HL-60 (cell line): ENCODE measurements at regions not wholly inside any gene's neighbourhood (a gene's known extent, or its start where the extent isn't known, plus 50 kb on each side); places are given as distances from the start of the nearest gene placed in this dataset.
"Not testable (repeated sequence)": the region's sequence is repeated elsewhere in the genome, so short reads cannot be mapped to it uniquely, and the experiment has no call there.

ENCODE experiments used
- CTCF ChIP-seq: IDR thresholded peaks from one replicate; pipeline ENCODE4 v1.5.1; 2011; ENCODE audit warnings: low read length, control low read depth, inconsistent platforms; ENCODE audit not compliant: insufficient read depth
- GABPA ChIP-seq: IDR thresholded peaks from 2 replicates; pipeline ENCODE4 v1.6.1; 2012; ENCODE audit warnings: low read depth
- POLR2AphosphoS5 ChIP-seq: IDR thresholded peaks from 2 replicates; pipeline ENCODE4 v1.6.1; 2012; ENCODE audit warnings: low read depth
- REST ChIP-seq: IDR thresholded peaks from 2 replicates; pipeline ENCODE4 v1.6.1; 2012; ENCODE audit warnings: low read depth; ENCODE audit not compliant: insufficient replicate concordance
- SPI1 ChIP-seq: IDR thresholded peaks from 2 replicates; pipeline ENCODE4 v1.6.1; 2012; ENCODE audit warnings: low read depth, mild to moderate bottlenecking, borderline replicate concordance

- not testable (repeated sequence) for TF ChIP-seq CTCF, GABPA, POLR2AphosphoS5, REST, SPI1
Measured at GRCh38 chr6:74254147-74254546, 558.1 kb downstream of the CD109 start.
